ENCODE measurements at regions not wholly inside any gene's neighbourhood (a gene's known extent, or its start where the extent isn't known, plus 50 kb on each side); places are given as distances from the start of the nearest gene placed in this dataset.
"Not testable (repeated sequence)": the region's sequence is repeated elsewhere in the genome, so short reads cannot be mapped to it uniquely, and the experiment has no call there.

GRCh38 chr1:99062192-99062591 lies 57.5 kb upstream of the PLPPR5 start:
- Histone ChIP-seq H3K9me3 (no peaks in the 10 kb centered on the region), H3K27me3 (no peaks in the 10 kb centered on the region), H3K36me3 (no peaks in the 10 kb centered on the region), H3K4me3 (no peak overlapping the region)
- no peak for DNase-seq

- Histone ChIP-seq H3K9me3 (no peaks in the 10 kb centered on the region), H3K4me3 (no peak overlapping the region), H3K27me3 (no peaks in the 10 kb centered on the region), H3K36me3 (no peaks in the 10 kb centered on the region)
- no peak for DNase-seq
These were observed 64.5 kb upstream of the PLPPR5 start for GRCh38 chr1:99069146-99069545.

GRCh38 chr1:99078529-99078928 lies 73.9 kb upstream of the PLPPR5 start:
- not testable (repeated sequence) for DNase-seq, H3K27me3 ChIP-seq, H3K4me3 ChIP-seq, H3K9me3 ChIP-seq, H3K36me3 ChIP-seq

- no peak for DNase-seq
- peaks cover 3% of the 10 kb centered on the region; the same call in 1 of the 2 replicates for H3K9me3 ChIP-seq
- H3K27me3 ChIP-seq: no peaks in the 10 kb centered on the region
- H3K4me3 ChIP-seq: no peak overlapping the region
- no peaks in the 10 kb centered on the region for H3K36me3 ChIP-seq
These were observed 77.7 kb upstream of the PLPPR5 start for GRCh38 chr1:99082366-99082765.

GRCh38 chr1:99083338-99083737 lies 78.7 kb upstream of the PLPPR5 start:
- Histone ChIP-seq H3K4me3 (no peak overlapping the region), H3K27me3 (no peaks in the 10 kb centered on the region), H3K9me3 (no peaks in the 10 kb centered on the region), H3K36me3 (no peaks in the 10 kb centered on the region)
- no peak for DNase-seq

- no peak for DNase-seq
- Histone ChIP-seq H3K9me3 (no peaks in the 10 kb centered on the region), H3K4me3 (no peak overlapping the region), H3K27me3 (no peaks in the 10 kb centered on the region), H3K36me3 (no peaks in the 10 kb centered on the region)
These were observed 79.9 kb upstream of the PLPPR5 start for GRCh38 chr1:99084562-99084961.

GRCh38 chr1:99086057-99086456 lies 81.4 kb upstream of the PLPPR5 start:
- H3K9me3 ChIP-seq: no peaks in the 10 kb centered on the region
- DNase-seq: no peak
- no peaks in the 10 kb centered on the region for H3K27me3 ChIP-seq
- H3K36me3 ChIP-seq: no peaks in the 10 kb centered on the region
- H3K4me3 ChIP-seq: no peak overlapping the region

- H3K36me3 ChIP-seq: no peaks in the 10 kb centered on the region
- DNase-seq: no peak
- no peak overlapping the region for H3K4me3 ChIP-seq
- no peaks in the 10 kb centered on the region for H3K27me3 ChIP-seq
- peaks cover 1% of the 10 kb centered on the region for H3K9me3 ChIP-seq
These were observed 93.9 kb upstream of the PLPPR5 start for GRCh38 chr1:99098589-99098988.

- H3K27me3 ChIP-seq: no peaks in the 10 kb centered on the region
- H3K36me3 ChIP-seq: no peaks in the 10 kb centered on the region
- no peak for DNase-seq
- H3K4me3 ChIP-seq: no peak overlapping the region
- no peaks in the 10 kb centered on the region for H3K9me3 ChIP-seq
These were observed 101.6 kb upstream of the PLPPR5 start for GRCh38 chr1:99106274-99106673.

- H3K27me3 ChIP-seq: no peaks in the 10 kb centered on the region
- H3K9me3 ChIP-seq: no peaks in the 10 kb centered on the region
- H3K4me3 ChIP-seq: no peak overlapping the region
- no peak for DNase-seq
- H3K36me3 ChIP-seq: no peaks in the 10 kb centered on the region
These were observed 103.0 kb upstream of the PLPPR5 start for GRCh38 chr1:99107680-99108079.

GRCh38 chr1:99110140-99111041 lies 105.7 kb upstream of the PLPPR5 start:
- Histone ChIP-seq H3K9me3 (no peaks in the 10 kb centered on the region; the same call in 1 of the 2 replicates), H3K4me3 (no peak overlapping the region), H3K36me3 (no peaks in the 10 kb centered on the region), H3K27me3 (no peaks in the 10 kb centered on the region)
- no peak for DNase-seq

GRCh38 chr1:99115231-99115630 lies 110.6 kb upstream of the PLPPR5 start:
- H3K27me3 ChIP-seq: no peaks in the 10 kb centered on the region
- no peak for DNase-seq
- no peaks in the 10 kb centered on the region for H3K36me3 ChIP-seq

GRCh38 chr1:99119188-99119587 lies 114.5 kb upstream of the PLPPR5 start:
- no peak overlapping the region for H3K4me3 ChIP-seq
- H3K27me3 ChIP-seq: no peaks in the 10 kb centered on the region
- DNase-seq: peak; percentile 71
- no peaks in the 10 kb centered on the region for H3K9me3 ChIP-seq
- no peaks in the 10 kb centered on the region for H3K36me3 ChIP-seq

More at GRCh38 chr1:99115231-99115630, 110.6 kb upstream of the PLPPR5 start:
- no peaks in the 10 kb centered on the region; the same call in 1 of the 2 replicates for H3K9me3 ChIP-seq
- H3K4me3 ChIP-seq: no peak overlapping the region

GRCh38 chr1:99122039-99122438 lies 117.4 kb upstream of the PLPPR5 start:
- no peak for DNase-seq
- peaks cover 7% of the 10 kb centered on the region for H3K9me3 ChIP-seq
- H3K4me3 ChIP-seq: no peak overlapping the region
- H3K27me3 ChIP-seq: no peaks in the 10 kb centered on the region
- H3K36me3 ChIP-seq: no peaks in the 10 kb centered on the region

- Histone ChIP-seq H3K27me3 (no peaks in the 10 kb centered on the region), H3K9me3 (peaks cover 7% of the 10 kb centered on the region), H3K4me3 (no peak overlapping the region), H3K36me3 (no peaks in the 10 kb centered on the region)
- DNase-seq: no peak
These were observed 119.3 kb upstream of the PLPPR5 start for GRCh38 chr1:99123936-99124335.

GRCh38 chr1:99131546-99131945 lies 126.9 kb upstream of the PLPPR5 start:
- Histone ChIP-seq H3K36me3 (no peaks in the 10 kb centered on the region), H3K4me3 (no peak overlapping the region), H3K27me3 (no peaks in the 10 kb centered on the region), H3K9me3 (peaks cover 8% of the 10 kb centered on the region)
- DNase-seq: no peak

GRCh38 chr1:99133756-99134500 lies 129.3 kb upstream of the PLPPR5 start:
- no peak for DNase-seq
- peaks cover 8% of the 10 kb centered on the region; the same call in 1 of the 2 replicates for H3K9me3 ChIP-seq
- H3K4me3 ChIP-seq: no peak overlapping the region
- no peaks in the 10 kb centered on the region for H3K36me3 ChIP-seq
- no peaks in the 10 kb centered on the region for H3K27me3 ChIP-seq
